ENCODE measurements at regions not wholly inside any gene's neighbourhood (a gene's known extent, or its start where the extent isn't known, plus 50 kb on each side); places are given as distances from the start of the nearest gene placed in this dataset.

- H3K4me1 ChIP-seq (ENCODE audit: low read length) = no peaks in the 10 kb centered on the region
- no peaks in the 10 kb centered on the region for H3K9me2 ChIP-seq (replicated peaks; ENCODE audit: insufficient read depth, low read length)
- no peaks in the 10 kb centered on the region for H4K20me1 ChIP-seq (ENCODE audit: insufficient read depth, low read length)
- no peaks in the 10 kb centered on the region for H3K27me3 ChIP-seq (replicated peaks; ENCODE audit: insufficient read depth, low read length)
- no peak overlapping the region for H2AFZ ChIP-seq (ENCODE audit: low read length)
- H3K9ac ChIP-seq (ENCODE audit: low read length) = no peak overlapping the region
- no peak overlapping the region for H3K4me3 ChIP-seq (ENCODE audit: low read length)
- no peaks in the 10 kb centered on the region for H3K79me2 ChIP-seq (ENCODE audit: low read length)
- no peak overlapping the region for H3K4me2 ChIP-seq (ENCODE audit: low read depth, low read length)
- no peaks in the 10 kb centered on the region for H3F3A ChIP-seq (ENCODE audit: insufficient read depth, low read length)
- TF ChIP-seq EZH2 (optimal IDR thresholded peaks at IDR 0.05; ENCODE audit: low read depth, low read length) (no peak), EZH2phosphoT487 (IDR thresholded peaks at IDR 0.05; ENCODE audit: low read length) (no peak), CTCF (IDR thresholded peaks at IDR 0.05; ENCODE audit: low read length) (no peak)
- DNase-seq = no peak
- H3K27ac ChIP-seq (ENCODE audit: low read length) = no peak overlapping the region
- H3K36me3 ChIP-seq (replicated peaks; ENCODE audit: insufficient read depth, low read length) = no peaks in the 10 kb centered on the region
- no peaks in the 10 kb centered on the region for H3K9me3 ChIP-seq (replicated peaks; ENCODE audit: insufficient read depth, low read length)
Measured at GRCh38 chr11:90294091-90294490, 71.2 kb upstream of the CHORDC1 start.

- no peaks in the 10 kb centered on the region for H3K36me3 ChIP-seq (replicated peaks; ENCODE audit: insufficient read depth, low read length)
- H3K9me2 ChIP-seq (replicated peaks; ENCODE audit: insufficient read depth, low read length) = no peaks in the 10 kb centered on the region
- no peaks in the 10 kb centered on the region for H3K9me3 ChIP-seq (replicated peaks; ENCODE audit: insufficient read depth, low read length)
- H4K20me1 ChIP-seq (ENCODE audit: insufficient read depth, low read length) = no peaks in the 10 kb centered on the region
- no peak overlapping the region for H3K9ac ChIP-seq (ENCODE audit: low read length)
- H3K4me3 ChIP-seq (ENCODE audit: low read length) = no peak overlapping the region
- H3F3A ChIP-seq (ENCODE audit: insufficient read depth, low read length) = no peaks in the 10 kb centered on the region
- H3K27me3 ChIP-seq (replicated peaks; ENCODE audit: insufficient read depth, low read length) = no peaks in the 10 kb centered on the region
- H3K27ac ChIP-seq (ENCODE audit: low read length) = no peak overlapping the region
- DNase-seq = peak; percentile 15
- no peaks in the 10 kb centered on the region for H3K79me2 ChIP-seq (ENCODE audit: low read length)
- H3K4me1 ChIP-seq (ENCODE audit: low read length) = no peaks in the 10 kb centered on the region
- TF ChIP-seq EZH2 (optimal IDR thresholded peaks at IDR 0.05; ENCODE audit: low read depth, low read length) (no peak), CTCF (IDR thresholded peaks at IDR 0.05; ENCODE audit: low read length) (peak; percentile 54), EZH2phosphoT487 (IDR thresholded peaks at IDR 0.05; ENCODE audit: low read length) (no peak)
- H3K4me2 ChIP-seq (ENCODE audit: low read depth, low read length) = no peak overlapping the region
- H2AFZ ChIP-seq (ENCODE audit: low read length) = no peak overlapping the region
Measured at GRCh38 chr11:90288212-90288821, 65.5 kb upstream of the CHORDC1 start.

DNA sequence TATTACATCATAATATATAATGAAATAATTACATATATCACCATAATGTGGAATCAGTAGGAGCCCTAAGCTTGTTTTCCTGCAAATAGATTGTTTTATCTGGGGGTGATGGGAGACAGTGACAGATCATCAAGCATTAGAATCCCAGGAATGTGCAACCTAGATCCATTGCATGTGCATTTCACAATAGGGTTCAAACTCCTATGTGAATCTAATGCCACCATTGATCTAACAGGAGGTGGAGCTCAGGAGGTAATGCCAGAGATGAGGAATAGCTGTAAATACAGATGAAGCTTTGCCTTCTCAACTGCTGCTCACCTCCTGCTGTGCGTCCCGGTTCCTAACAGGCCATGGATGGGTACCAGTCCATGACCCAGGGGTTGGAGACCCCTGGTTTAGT lies 63.8 kb upstream of the CHORDC1 start:
- Histone ChIP-seq H3K36me3 (replicated peaks; ENCODE audit: insufficient read depth, low read length) (no peaks in the 10 kb centered on the region), H3K4me1 (ENCODE audit: low read length) (no peaks in the 10 kb centered on the region), H3K4me3 (ENCODE audit: low read length) (no peak overlapping the region), H3K9ac (ENCODE audit: low read length) (no peak overlapping the region), H3K9me2 (replicated peaks; ENCODE audit: insufficient read depth, low read length) (no peaks in the 10 kb centered on the region), H2AFZ (ENCODE audit: low read length) (no peak overlapping the region), H3K27me3 (replicated peaks; ENCODE audit: insufficient read depth, low read length) (no peaks in the 10 kb centered on the region), H3K27ac (ENCODE audit: low read length) (no peak overlapping the region), H3F3A (ENCODE audit: insufficient read depth, low read length) (no peaks in the 10 kb centered on the region), H4K20me1 (ENCODE audit: insufficient read depth, low read length) (no peaks in the 10 kb centered on the region), H3K9me3 (replicated peaks; ENCODE audit: insufficient read depth, low read length) (no peaks in the 10 kb centered on the region), H3K79me2 (ENCODE audit: low read length) (no peaks in the 10 kb centered on the region), H3K4me2 (ENCODE audit: low read depth, low read length) (no peak overlapping the region)
- TF ChIP-seq CTCF (IDR thresholded peaks at IDR 0.05; ENCODE audit: low read length) (no peak), EZH2 (optimal IDR thresholded peaks at IDR 0.05; ENCODE audit: low read depth, low read length) (no peak), EZH2phosphoT487 (IDR thresholded peaks at IDR 0.05; ENCODE audit: low read length) (no peak)
- DNase-seq = no peak
